HG02884 (cell line): ENCODE measurements at regions not wholly inside any gene's neighbourhood (a gene's known extent, or its start where the extent isn't known, plus 50 kb on each side); places are given as distances from the start of the nearest gene placed in this dataset.

ENCODE experiments used
- ATAC-seq: cut with Tn5 transposase; IDR thresholded peaks from one replicate; pipeline ENCODE4 v1.9.1; 2021; ENCODE audit warnings: mild to moderate bottlenecking, moderate library complexity; ENCODE audit not compliant: unreplicated experiment

DNA sequence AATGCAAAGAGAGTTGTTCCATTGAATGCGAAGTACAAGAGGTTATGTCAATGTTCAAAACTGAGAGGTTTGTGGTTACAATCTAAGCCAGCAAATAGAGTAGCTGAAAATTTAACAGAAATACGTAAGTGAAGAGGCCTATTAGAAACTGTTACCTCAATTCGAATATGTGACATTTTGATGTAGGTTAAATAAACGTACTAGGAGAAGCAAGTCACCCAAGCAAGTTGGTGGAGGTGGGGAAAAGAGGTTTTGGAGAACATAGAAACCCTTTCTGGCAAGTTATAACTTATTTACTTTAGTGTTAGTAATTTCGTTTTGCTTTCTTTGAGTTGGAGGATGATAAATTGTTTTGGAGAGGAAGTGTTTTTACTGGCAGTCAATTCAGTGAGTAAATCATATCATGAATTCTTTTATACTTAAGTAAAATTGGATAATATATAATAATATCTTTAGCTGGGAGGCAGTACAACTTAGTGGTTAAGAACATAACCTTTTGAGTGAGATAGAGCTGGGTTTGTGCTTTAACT is 91.2 kb upstream of the NAALADL2 start:
- ATAC-seq: no peak

DNA sequence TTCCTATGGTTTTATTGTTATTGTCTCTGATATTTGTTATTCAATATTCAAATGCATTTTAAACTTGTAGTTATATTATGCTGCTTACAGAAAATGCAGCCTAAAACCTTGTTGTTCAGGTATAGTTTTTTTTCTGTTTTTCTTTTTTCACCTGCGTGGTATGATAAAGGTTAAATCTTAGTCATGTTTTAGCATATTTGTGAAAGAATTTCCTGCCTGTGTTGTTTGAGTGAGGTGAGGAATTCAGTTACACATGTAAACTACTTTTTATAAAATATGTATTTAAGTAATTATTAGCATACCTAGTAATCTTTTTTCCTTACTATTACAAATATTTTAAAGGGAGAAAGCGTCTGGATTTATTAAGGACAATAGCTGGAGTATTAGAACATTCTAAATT is 90.0 kb upstream of the NAALADL2 start:
- no peak for ATAC-seq

DNA sequence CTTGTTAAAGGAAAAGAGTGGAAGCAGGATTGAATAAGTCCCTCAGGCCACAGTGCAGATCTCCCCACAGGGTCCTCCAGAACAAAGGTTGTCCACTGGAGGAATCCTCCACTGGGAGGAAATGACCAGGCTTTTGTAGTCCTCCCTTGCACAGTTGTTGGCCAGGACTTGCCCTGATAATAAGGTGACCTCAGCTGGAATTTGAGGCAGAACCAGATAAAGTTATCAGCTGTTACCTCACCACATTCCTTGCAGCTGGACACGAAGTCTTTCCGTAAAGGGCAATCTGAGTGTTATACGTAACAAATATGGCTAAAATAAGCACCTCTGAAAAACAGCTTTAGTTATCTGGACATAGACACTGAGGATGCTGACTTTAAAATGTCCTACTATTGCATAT is 83.5 kb upstream of the NAALADL2 start:
- no peak for ATAC-seq

DNA sequence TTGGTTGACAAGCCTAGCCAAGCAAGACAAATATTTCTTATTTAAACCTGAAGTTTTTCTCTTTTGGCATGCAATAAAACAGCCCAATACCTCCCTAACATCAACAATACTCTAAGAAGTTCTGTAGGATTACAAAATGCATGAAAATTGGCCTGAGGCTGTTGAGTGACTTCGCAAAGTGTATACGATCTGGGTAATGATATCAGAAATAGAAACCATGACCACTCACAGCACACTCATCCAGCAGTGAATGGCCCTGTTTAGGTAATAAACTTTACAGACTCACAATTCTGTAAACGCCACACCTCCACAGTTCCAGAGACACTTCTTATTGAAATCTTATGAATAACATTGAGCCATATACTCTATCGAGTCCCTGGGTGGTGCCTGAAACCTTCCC is 83.0 kb upstream of the NAALADL2 start:
- no peak for ATAC-seq

DNA sequence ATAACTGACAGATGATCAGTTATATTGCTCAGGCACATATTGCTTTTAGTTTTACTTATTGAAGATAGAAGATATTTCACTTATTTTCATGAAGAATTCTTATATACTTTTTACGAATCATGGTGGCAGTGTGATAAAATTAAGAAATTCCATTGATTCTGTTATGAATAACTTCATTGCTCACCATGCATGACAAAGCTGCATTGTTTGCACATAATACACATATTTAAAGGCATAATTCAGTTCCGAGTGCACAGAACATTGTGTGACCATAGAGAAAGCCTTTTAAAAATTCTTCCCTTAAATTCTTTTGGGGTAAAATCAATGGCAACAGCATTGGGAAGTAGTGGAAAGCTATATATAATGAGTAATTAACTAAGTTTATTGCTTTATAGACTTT is 82.5 kb upstream of the NAALADL2 start:
- ATAC-seq: no peak

- no peak for ATAC-seq
Observed at GRCh38 chr3:174777813-174778212, 81.3 kb upstream of the NAALADL2 start.

GRCh38 chr3:174783502-174783901 is 75.6 kb upstream of the NAALADL2 start:
- no peak for ATAC-seq

GRCh38 chr3:174784206-174784934 is 74.8 kb upstream of the NAALADL2 start:
- ATAC-seq: no peak

DNA sequence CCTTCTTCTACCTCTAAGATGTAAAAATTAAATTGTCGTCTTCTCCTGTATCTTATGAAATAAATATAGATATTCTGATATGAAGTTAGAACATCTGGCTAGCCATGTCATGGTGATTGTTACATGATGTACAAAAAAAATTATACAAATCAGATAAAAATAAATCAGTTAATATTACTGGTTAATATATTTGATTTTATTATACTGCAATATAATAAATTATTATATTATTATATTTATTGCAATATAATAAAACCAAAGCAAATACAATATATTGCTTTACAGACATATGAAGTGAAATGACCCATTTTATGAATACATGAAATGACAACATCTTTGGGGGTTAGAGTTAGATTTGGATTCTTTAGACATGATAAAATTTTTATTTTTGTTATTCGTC is 72.3 kb upstream of the NAALADL2 start:
- no peak for ATAC-seq

DNA sequence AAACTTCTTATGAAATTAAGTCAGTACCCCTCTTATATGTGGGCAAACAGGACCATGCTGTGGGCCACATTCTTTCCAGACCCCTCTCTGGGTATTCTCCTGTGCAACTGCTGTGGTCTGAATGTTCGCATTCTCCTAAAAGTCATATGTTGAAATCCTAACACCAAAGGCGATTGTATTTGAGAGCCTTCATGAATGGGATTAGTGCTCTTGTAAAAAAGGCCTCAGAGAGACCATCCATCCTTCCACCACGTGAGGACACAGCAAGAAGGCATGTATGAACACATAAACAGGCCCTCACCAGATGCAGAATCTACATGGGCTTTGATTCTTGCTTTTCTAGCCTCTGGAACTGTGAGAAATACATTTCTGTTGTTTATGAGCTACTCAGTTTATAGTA is 68.0 kb upstream of the NAALADL2 start:
- ATAC-seq: no peak

- no peak for ATAC-seq
Observed at GRCh38 chr3:174792864-174793263, 66.3 kb upstream of the NAALADL2 start.
